GM18873 (cell line): ENCODE measurements at regions not wholly inside any gene's neighbourhood (a gene's known extent, or its start where the extent isn't known, plus 50 kb on each side); places are given as distances from the start of the nearest gene placed in this dataset.
A peak's percentile ranks its signal among the peaks of the same experiment; 100 is the strongest.
"Not testable (repeated sequence)": the region's sequence is repeated elsewhere in the genome, so short reads cannot be mapped to it uniquely, and the experiment has no call there.

ENCODE experiments used
- ATAC-seq: cut with Tn5 transposase; IDR thresholded peaks from one replicate; pipeline ENCODE4 v1.9.1; 2021; ENCODE audit warnings: mild to moderate bottlenecking, moderate library complexity, moderate number of reproducible peaks; ENCODE audit not compliant: unreplicated experiment, low FRiP score

GRCh38 chr5:126296121-126296520 is 127.1 kb upstream of the GRAMD2B start:
- not testable (repeated sequence) for ATAC-seq

GRCh38 chr5:126300293-126300692 is 122.9 kb upstream of the GRAMD2B start:
- ATAC-seq: no peak

DNA sequence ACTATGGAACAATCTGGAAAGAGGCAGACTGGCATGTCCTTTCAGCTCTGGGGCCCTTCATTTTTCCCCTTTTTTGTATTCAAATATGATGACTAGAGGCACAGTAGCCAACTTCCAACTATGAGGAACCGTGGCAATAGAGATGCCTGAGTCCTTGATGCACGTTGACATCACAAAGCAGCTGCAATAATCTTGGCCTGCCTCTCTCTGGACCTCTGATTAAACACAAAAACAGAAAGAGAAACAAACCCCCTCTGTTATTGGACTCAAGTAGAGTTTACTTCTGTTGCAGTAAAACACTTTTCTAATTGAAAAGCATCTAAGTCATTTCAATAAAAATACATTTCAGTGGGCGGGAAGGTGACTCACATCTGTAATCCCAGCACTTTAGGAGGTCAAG is 122.2 kb upstream of the GRAMD2B start:
- ATAC-seq: no peak

GRCh38 chr5:126309860-126310259 is 113.3 kb upstream of the GRAMD2B start:
- no peak for ATAC-seq

- ATAC-seq: no peak
These were observed 111.4 kb upstream of the GRAMD2B start for GRCh38 chr5:126311766-126312165.

- no peak for ATAC-seq
These were observed 107.9 kb upstream of the GRAMD2B start for GRCh38 chr5:126315341-126315740.

- ATAC-seq: no peak
These were observed 90.9 kb upstream of the GRAMD2B start for GRCh38 chr5:126332326-126332725.

DNA sequence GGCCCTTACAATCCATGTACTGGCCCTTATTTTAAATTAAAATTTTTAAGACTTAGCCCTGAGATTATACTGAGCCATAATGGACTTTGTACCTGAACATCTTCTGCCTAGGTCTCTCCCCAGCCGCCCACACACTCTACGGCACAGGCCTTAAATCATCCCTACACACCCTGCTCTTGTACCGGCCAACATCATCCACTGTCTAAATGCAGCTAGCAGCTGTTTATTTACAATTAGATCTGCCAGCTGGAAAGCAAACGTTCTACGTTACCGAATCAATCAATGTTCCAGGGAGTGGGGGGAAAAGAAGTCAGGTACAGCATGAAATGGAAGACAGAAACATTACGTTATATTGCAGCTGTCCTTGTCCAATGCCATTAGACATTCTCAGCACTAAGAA is 88.4 kb upstream of the GRAMD2B start:
- ATAC-seq: no peak

- no peak for ATAC-seq
These were observed 87.3 kb upstream of the GRAMD2B start for GRCh38 chr5:126335886-126336285.

DNA sequence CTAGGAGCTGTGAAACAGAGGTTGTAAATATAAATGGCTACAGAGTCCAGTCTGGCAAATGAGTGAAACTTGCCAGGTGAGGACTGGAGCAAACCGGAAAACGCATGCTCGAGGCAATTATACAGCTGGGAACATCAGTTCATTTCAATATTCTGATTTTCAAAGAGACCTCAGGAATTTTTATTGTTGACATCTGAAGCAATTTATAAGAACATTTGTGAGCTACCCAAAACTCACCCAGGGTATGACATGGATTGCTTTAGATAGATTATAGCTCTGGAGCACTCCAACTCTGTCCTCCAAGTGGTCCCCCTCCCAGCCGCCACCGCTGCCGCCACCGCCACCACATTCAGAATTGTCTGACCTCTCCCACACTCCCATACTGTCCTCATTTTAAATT is 84.6 kb upstream of the GRAMD2B start:
- ATAC-seq: no peak

DNA sequence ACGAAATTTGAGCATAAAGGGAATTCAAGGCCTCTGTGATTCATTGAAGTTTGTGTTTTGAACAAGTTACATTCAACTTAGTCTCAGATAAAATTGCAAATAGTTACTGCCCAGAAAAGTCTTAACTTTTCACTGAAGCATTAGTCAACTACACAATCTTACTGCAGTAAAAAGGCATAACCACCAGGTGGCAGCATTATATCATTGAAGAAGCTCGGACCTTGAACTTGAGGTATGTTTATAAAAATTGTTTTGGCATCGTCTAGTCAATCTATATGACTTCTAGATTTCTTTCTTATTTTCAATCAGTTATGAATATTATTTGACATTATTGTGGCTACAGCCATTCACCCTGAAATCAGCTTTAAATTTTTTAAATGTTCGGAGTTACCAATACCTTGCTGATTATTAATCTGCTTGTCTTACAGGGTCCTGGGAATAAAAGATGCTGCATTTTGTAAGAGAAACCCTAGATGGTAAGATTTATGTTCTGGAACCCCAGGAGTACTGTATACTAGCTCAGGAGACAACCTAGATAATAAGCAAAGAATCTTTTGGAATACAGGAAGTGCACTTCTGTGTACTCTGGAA is 83.9 kb upstream of the GRAMD2B start:
- no peak for ATAC-seq

DNA sequence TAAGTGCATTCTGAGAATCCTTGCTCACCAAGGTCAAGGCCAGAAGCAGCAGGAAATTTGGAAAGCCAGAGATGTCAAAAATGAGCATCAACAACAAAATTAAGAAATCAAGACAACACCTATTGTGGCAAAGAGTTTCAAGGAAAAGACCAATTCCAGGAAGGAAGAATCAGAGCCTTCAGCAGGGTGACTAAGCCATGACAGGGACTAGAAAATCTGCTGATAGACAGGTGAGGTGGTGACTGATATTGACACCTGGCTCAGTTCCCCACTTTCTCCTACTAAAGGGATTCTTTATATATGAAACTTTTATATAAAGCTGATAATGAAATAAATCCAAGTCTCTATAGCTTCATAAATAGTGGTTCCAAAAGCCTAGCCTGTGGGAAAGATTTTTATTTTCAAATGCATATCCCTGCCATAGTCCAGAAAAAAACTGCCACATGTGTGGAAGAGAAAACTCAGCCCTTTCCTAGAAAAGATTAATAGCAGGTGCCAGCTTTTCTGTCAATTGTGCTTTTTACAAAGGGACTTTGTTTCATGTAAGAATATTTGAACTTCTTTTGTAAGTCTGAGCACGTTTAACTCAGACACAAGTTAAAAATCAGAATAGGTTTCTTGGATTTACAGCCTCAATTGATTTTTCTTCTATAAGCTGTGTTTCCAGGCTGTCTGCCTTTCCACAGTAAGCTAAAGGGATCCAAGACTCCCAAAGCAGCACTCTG is 81.1 kb upstream of the GRAMD2B start:
- no peak for ATAC-seq

GRCh38 chr5:126348855-126349635 is 74.2 kb upstream of the GRAMD2B start:
- ATAC-seq: no peak

DNA sequence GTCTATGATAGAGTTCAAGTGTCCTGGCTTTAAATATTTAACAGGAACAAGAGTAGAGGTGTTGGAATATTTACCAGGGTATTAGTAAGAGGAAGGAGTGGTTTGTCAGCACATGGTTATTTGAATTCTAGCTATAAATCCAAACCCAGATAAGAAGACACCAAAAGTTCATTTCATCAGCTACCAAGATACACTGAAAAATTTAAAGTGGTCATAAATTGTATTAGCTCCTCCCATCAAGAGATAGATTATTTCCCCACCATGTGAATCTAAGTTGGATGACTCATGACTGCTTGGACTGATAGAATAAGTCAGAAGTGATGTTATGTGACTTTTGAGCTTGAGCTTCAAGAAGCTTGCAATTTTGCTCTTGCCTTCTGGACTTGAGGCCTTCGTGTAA is 72.1 kb upstream of the GRAMD2B start:
- ATAC-seq: no peak

DNA sequence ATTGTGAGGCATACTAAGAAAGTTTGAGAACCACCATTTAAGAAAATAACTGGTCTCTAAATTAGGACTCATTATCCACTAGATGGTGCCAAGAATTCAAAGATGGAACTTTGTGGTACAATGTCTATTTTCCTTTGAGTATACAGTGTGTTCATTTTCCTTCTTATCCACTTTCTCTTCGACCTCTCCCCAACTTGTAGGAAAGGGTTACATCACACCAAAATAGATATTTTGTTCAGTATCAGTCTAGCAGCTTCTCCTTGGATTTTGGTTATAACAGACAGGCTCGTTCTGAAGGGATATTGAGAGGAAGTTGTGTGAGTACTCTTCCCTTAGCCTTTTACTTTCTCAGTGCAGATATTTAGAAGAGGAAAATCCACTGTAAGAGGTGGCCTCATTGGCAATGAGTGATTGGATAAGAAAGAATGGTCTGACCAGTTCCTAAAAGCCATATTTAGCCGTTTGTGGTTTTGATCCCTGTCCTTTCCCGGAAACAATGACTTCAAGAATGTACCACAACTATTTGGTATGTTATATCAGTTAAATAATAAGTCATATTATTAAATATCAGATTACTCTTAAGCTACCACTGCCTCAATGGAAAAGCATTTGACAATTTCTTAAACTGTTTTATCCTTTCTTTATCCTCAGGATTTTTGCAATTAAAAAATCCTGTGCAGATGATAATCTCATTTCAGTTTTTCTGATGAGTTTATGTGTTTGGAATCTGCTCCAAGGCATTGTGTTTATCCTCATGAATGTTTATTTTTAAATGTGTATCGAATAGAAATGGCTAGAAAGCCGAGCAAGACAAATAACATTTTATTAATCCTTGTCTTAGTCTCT is 69.0 kb upstream of the GRAMD2B start:
- ATAC-seq: no peak

DNA sequence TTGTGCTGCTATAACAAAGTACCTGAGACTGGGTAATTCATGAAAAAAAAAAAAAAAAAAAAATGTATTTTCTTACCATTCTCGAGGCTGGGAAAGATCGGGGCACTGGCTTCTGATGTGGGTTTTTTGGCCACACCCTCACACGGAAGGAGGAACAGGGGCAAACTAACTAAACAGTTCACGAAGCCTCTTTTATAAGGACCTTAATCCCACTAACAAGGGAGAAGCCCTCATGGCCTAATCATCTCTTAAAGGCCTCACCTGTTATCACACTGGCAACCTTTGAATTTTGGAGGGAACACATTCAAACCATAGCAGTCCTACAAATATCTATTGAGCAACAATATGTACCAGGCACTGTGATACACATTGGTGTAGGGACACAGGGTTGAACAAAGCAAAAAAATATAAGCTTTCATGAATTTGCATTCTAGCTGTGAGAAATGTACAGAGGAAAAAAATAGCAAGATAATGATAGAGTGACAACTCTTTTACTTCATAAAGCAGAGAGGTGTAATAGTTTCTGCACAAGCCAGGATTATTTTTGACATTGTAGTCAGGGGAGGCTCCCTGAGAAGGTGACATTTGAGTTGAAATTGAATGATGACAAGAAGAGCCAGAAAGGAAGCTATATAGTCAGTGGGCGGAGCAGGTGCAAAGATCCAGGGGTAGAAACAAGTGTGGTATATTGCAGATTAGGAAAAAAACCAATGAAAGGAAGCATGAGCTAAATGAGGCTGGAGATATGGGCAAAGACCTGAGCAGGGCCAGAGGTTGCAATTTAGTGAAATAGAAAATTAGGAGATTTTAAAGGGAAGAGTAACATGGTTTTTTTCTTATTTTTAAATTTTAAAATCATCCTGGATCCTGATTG is 68.1 kb upstream of the GRAMD2B start:
- ATAC-seq: no peak

- ATAC-seq: no peak
These were observed 67.3 kb upstream of the GRAMD2B start for GRCh38 chr5:126355940-126356339.

DNA sequence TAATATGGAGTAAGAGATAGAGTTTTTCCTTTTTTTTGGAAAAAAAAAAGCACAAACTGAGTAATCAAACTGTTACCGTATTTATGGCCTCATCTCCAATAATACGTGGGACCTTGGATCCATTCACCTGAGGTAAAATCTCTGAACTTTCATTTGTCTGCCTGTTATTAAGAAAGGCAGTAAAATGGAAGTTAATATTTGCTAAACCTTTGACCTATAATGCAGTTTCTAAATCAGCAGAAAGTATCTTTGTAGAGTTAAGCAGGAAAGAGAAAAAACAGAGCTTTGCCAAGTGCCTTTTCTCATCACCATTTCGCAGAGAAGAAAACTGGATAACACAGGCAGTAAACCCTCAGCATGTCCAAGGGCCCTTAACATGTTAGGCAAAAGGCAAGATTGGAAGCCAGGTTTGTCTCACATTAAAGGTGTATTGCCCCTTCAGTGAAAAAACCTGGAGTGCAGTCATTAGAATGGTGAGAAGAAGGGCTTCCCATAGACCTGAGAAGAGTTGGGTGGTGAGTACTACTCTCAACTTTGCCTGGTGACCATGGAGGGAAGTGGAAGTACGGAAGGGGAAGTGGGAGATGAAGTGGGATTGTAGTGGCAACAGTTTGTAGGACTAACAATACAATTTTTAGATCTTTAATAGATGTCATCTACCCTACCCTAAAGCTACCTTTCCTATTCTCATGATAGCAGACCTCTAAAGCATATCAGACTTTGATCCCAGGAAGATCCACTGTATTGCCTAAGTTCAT is 65.4 kb upstream of the GRAMD2B start:
- ATAC-seq: no peak

DNA sequence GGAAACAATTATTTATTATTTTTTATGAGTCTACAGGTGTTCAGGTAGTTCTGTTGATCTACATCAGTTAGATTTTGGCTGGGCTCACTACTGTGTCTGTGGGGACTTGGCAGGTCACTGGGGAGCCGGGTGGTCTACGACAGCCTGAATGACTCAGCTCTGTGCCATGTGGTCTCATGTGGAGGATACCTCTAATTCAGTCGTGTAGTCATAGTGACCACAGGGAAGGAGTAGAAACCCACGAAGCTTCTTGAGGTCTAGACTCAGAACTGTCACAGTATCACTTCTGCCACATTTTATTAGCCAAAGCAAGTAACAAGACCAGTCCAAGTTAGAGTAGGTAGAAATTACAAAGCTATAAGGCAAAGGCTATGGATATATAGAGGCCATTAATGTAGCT is 64.7 kb upstream of the GRAMD2B start:
- ATAC-seq: peak; percentile 93
